Muscle layer of colon (tissue), 2 donors: ENCODE measurements at regions not wholly inside any gene's neighbourhood (a gene's known extent, or its start where the extent isn't known, plus 50 kb on each side); places are given as distances from the start of the nearest gene placed in this dataset.
"Not testable (repeated sequence)": the region's sequence is repeated elsewhere in the genome, so short reads cannot be mapped to it uniquely, and the experiment has no call there.

Experiments used
- H3K27ac ChIP-seq: one replicate; pipeline ENCODE4 v1.7.0; 2013; ENCODE audit warnings: low read depth, mild to moderate bottlenecking, low read length, moderate library complexity
- H3K27me3 ChIP-seq, 2 donors: one replicate each; pipeline ENCODE4 v1.7.0; 2013; ENCODE audit warnings: low read length in 2 of 2, mild to moderate bottlenecking in 2 of 2; ENCODE audit not compliant: insufficient read depth in 2 of 2, control insufficient read depth in 1 of 2
- H3K36me3 ChIP-seq: one replicate; pipeline ENCODE4 v1.7.0; 2013; ENCODE audit warnings: mild to moderate bottlenecking, low read length; ENCODE audit not compliant: insufficient read depth
- H3K4me1 ChIP-seq: one replicate; pipeline ENCODE4 v1.7.0; 2013; ENCODE audit warnings: mild to moderate bottlenecking, low read length; ENCODE audit not compliant: insufficient read depth
- H3K4me3 ChIP-seq, 2 donors: one replicate each; pipeline ENCODE4 v1.7.0; 2013; ENCODE audit warnings: low read length in 2 of 2, low read depth in 1 of 2, mild to moderate bottlenecking in 1 of 2, moderate library complexity in 1 of 2
- H3K9ac ChIP-seq: one replicate; pipeline ENCODE4 v1.7.0; 2013; ENCODE audit warnings: low read length
- H3K9me3 ChIP-seq: one replicate; pipeline ENCODE4 v1.7.0; 2013; ENCODE audit warnings: mild to moderate bottlenecking, low read length
- donor health status: abdominal sarcoma.
- donor health status: Adenocarcinoma of cecum.

DNA sequence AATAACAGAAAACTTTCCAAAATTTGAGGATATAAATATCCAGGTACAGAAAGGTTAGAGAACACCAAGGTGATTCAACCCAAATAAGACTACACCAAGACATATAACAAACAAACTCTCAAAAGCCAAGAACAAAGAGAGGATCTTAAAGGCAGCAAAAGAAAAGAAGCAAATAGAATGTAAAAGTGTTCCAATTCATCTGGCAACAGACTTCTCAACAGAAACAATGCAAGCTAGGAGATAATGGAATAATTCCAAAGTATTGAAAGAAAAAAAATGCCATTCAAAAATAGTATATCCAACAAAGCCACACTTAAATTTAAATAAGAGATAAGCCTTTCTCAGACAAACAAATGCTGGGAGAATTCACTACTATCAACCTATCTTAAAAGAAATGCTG is 153.0 kb upstream of the FAT3 start:
- Histone ChIP-seq H3K27me3 (no peaks in the 10 kb centered on the region), H3K36me3 (no peaks in the 10 kb centered on the region), H3K9ac (no peak overlapping the region), H3K9me3 (no peaks in the 10 kb centered on the region), H3K4me3 (no peak overlapping the region), H3K27ac (no peak overlapping the region), H3K4me1 (no peaks in the 10 kb centered on the region)

DNA sequence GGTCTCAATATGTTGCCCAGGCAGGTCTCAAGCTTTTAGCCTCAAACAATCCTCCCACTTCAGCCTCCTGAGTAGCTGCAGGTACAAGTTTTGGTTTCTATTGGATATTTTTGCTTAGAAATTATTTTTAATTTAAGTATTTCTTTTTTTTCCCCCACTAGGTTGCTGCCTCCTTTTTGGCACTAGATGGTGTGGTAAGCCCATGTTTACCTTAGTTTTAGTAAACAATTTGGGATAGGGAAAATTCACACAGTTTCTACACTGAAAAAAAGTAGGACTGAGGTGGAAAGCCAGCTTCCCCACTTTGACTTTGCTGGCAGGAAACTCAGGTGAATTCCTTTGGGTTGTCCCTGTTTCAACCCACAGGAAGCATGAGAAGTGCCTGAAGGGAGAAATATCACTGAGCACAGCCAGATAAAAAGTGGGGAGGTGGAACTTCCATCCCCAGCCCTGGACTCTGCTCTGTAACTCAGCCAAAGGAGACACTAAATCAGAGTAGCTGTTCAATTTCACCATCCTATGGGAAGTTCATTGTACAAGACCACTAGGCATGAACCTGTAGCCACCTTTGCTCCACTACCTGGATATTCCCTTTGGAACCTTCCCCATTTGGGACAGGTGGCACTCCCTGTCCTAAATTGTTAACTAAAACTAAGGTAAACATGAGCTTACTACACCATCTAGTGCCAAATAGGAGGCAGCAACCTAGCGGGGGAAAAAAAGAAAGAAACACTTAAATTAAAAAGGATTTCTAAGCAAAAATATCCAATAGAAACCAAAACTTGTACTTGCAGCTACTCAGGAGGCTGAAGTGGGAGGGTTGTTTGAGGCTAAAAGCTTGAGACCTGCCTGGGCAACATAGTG is 154.4 kb upstream of the FAT3 start:
- H3K9me3 ChIP-seq, result no peaks in the 10 kb centered on the region
- no peaks in the 10 kb centered on the region for H3K36me3 ChIP-seq
- no peak overlapping the region for H3K4me3 ChIP-seq
- no peak overlapping the region for H3K9ac ChIP-seq
- no peaks in the 10 kb centered on the region for H3K4me1 ChIP-seq
- no peak overlapping the region for H3K27ac ChIP-seq
- no peaks in the 10 kb centered on the region for H3K27me3 ChIP-seq

DNA sequence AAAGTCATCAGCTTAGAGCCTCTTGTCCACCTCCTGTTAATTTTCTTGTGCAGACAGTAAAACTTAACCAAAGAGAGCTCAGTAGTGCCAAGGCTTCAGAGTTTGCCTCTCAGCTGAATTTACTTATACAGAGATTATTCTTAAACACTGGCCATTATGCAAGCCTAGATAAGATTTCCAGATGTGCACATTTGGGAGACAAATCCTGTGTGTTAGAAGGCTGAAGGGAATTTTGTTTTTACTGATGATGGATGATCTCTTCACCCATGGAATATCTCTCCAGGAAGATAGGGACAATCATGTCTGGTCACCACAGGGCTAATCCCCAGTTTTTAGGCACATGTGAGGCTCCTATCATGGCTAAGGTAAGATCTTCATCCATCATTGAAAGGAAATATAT is 157.6 kb upstream of the FAT3 start:
- no peak overlapping the region for H3K4me3 ChIP-seq
- H3K9me3 ChIP-seq, result no peaks in the 10 kb centered on the region
- no peak overlapping the region for H3K27ac ChIP-seq
- no peaks in the 10 kb centered on the region for H3K36me3 ChIP-seq
- H3K27me3 ChIP-seq, result no peaks in the 10 kb centered on the region
- H3K4me1 ChIP-seq, result no peaks in the 10 kb centered on the region
- no peak overlapping the region for H3K9ac ChIP-seq

DNA sequence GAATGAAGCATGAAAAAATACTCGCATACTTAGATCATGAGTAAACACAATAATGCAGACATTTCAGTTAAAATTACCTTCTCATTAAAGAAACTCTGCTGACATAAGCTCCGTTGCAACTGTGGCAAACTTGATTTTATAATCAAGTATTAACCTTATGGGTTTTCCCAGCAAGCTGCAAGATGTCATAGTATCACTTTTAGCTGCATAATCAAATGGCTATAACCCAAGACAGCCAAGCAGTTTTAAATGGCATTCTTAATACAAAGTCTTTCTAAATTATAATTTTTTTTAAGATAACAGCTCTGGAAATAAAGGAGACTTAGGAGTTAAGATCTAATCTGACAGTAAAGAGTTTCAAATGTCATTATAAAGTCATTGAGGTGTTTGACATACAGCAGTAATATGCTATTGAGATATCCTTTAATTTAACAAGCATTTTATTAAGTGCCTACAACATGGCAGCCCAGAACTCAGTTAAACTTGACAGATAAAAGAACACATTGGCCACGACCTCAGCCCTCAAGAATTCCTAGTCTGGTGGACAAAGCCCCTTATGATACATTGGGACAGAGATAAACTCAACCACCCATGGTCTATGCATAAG is 163.1 kb upstream of the FAT3 start:
- no peak overlapping the region for H3K27ac ChIP-seq
- H3K4me3 ChIP-seq, result no peak overlapping the region
- H3K9me3 ChIP-seq, result no peaks in the 10 kb centered on the region
- no peaks in the 10 kb centered on the region for H3K36me3 ChIP-seq
- H3K9ac ChIP-seq, result no peak overlapping the region
- no peaks in the 10 kb centered on the region for H3K4me1 ChIP-seq
- H3K27me3 ChIP-seq, result no peaks in the 10 kb centered on the region

DNA sequence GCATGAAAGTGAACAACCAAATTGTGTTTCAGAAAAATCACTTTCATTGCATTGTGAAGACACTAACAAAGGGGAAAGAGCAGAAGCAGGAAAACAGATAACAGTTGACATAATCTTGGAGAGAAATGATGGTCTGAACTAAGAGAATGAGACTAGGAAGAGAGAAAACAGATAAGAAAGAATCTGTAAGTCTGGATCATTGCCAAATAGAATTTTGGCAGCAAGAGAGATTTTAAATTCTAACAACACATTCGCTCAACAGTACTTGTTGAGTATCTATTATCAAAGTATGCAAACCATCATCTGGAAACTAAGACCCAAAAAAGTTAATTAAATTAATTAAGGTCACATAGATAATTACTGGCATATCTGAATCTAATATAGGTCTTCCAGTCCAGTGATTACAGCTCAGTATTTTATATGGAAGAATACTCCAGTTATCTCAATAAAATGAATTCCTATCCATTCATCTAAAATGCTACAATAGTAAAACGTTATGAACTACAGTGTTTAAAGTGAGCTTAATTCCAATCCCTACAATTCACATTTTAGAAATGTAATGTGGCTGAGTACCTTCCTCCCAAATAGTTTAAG is 166.7 kb upstream of the FAT3 start:
- Histone ChIP-seq H3K27ac (no peak overlapping the region), H3K9me3 (no peaks in the 10 kb centered on the region), H3K27me3 (no peaks in the 10 kb centered on the region), H3K36me3 (no peaks in the 10 kb centered on the region), H3K4me3 (no peak overlapping the region), H3K4me1 (no peaks in the 10 kb centered on the region), H3K9ac (no peak overlapping the region)

DNA sequence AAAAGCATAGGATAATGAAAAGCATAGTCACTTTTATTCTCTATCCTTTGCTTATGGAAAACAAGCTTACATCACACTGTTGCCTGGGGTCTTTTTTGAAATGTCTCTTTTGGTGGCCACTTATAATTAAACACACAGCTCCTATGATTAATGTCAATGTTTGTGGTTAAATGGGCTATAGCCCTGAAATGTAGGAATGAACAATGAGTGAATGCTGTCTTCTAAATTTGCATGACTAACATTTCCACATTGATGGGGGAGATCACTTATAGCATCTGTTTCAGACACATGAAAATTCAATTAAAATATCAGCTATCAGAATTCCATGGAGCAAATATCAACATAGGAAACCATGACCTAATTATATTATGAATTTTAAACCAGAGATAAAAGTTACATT is 171.4 kb upstream of the FAT3 start:
- Histone ChIP-seq H3K4me3 (no peak overlapping the region), H3K27me3 (no peaks in the 10 kb centered on the region), H3K4me1 (no peaks in the 10 kb centered on the region), H3K27ac (no peak overlapping the region), H3K9me3 (no peaks in the 10 kb centered on the region), H3K36me3 (no peaks in the 10 kb centered on the region), H3K9ac (no peak overlapping the region)

DNA sequence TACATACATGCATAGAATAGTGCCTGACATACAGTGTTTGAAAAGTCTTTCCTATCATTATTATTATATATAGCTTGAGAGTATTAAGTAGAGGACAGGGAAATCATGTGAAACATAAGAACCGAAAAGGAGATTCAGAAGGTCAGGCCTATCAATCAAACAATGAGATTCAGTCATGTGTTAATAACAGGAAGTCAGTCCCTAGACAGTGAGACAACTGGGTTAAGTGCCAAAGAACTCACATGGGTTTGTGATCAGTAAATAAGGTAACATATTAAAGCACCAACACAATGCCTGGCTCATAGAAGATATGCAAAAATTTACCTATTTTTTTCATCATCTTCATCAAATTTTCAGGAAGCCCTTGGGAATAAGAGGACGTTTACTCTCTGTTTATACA is 174.3 kb upstream of the FAT3 start:
- H3K27ac ChIP-seq, result no peak overlapping the region
- H3K4me1 ChIP-seq, result no peaks in the 10 kb centered on the region
- H3K9me3 ChIP-seq, result no peaks in the 10 kb centered on the region
- no peak overlapping the region for H3K4me3 ChIP-seq
- H3K9ac ChIP-seq, result no peak overlapping the region
- H3K27me3 ChIP-seq, result no peaks in the 10 kb centered on the region
- H3K36me3 ChIP-seq, result no peaks in the 10 kb centered on the region

DNA sequence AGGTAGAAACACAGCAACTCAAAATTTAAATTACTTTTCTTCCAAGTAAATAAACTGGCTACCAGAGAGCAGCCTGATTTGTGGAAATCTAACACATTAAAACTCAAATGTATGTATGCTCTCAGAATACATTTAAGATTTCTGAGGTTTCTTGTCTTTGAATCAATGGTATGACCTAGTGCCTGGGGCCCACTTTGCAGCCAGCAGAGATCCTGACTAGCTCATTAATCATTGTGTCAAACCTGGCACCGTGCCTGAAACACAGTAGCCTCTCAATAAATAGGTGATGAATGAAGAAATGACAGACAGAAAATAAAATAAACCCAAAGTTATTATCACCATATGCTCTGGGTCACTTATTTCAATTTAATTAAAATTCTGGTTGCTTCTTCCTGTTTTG is 176.2 kb upstream of the FAT3 start:
- no peaks in the 10 kb centered on the region for H3K9me3 ChIP-seq
- no peaks in the 10 kb centered on the region for H3K27me3 ChIP-seq
- H3K27ac ChIP-seq, result no peak overlapping the region
- H3K36me3 ChIP-seq, result no peaks in the 10 kb centered on the region
- no peak overlapping the region for H3K4me3 ChIP-seq
- H3K9ac ChIP-seq, result no peak overlapping the region
- H3K4me1 ChIP-seq, result no peaks in the 10 kb centered on the region

DNA sequence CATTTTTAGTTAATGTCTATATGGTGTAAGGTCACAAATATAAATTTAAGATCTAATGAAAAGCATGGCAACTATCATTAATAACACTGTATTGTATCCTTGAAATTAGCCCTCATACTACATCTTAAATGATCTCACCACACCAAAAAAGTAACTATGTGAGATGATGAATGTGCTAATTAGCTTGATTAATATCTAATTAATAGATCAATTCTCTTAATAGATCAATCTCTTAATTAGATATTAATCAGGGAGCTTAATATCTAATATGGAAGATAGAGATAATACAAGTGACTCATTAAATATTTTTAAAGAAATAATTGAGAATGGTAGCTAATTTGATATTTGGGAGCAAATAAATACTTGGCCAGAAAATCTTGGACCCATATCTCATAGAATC is 178.5 kb upstream of the FAT3 start:
- Histone ChIP-seq H3K9ac (no peak overlapping the region), H3K27ac (no peak overlapping the region), H3K27me3 (no peaks in the 10 kb centered on the region), H3K4me1 (no peaks in the 10 kb centered on the region), H3K9me3 (no peaks in the 10 kb centered on the region), H3K36me3 (no peaks in the 10 kb centered on the region), H3K4me3 (no peak overlapping the region)

DNA sequence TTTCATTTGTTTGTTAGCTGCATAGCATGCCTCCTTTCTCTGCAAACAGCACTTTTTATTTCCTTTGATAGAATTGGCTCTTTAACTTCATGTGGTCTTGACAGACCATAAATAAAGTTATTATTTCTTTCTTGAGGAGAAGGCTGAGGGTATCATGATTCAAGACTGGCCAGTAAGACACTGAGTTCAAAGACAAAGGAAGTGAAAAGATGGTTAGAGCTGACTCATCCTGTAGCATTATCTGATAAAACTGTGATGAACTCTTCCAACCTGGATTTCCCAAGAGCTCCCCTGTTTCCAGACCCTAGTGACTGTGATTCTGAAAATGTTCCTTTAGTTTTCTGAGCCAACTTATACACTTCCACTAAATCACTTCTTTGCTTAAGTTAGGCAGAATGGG is 179.3 kb upstream of the FAT3 start:
- Histone ChIP-seq H3K36me3 (no peaks in the 10 kb centered on the region), H3K9ac (no peak overlapping the region), H3K27ac (no peak overlapping the region), H3K27me3 (no peaks in the 10 kb centered on the region), H3K4me3 (no peak overlapping the region), H3K4me1 (no peaks in the 10 kb centered on the region), H3K9me3 (no peaks in the 10 kb centered on the region)

DNA sequence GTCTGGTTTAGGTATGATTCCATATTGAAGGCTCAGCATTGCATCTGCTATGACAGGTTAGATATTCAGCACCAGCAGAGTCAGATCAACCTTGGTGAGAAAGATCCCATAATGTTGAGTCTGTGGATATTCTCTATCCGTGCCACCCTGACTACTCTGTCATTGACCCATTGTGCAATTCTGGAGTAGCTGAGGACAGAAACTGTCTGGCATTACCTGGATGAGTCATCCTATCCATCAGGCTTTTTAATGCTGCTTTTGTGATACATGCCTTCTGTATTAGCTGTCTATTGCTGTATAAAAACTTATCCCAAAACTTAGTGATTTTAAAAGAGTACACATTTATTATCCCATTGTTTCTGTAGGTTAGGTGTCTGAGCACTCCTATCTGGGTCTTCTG is 189.1 kb upstream of the FAT3 start:
- no peaks in the 10 kb centered on the region for H3K27me3 ChIP-seq
- H3K4me1 ChIP-seq, result no peaks in the 10 kb centered on the region
- no peak overlapping the region for H3K27ac ChIP-seq
- H3K9me3 ChIP-seq, result no peaks in the 10 kb centered on the region
- H3K4me3 ChIP-seq, result no peak overlapping the region
- H3K9ac ChIP-seq, result no peak overlapping the region
- H3K36me3 ChIP-seq, result no peaks in the 10 kb centered on the region

DNA sequence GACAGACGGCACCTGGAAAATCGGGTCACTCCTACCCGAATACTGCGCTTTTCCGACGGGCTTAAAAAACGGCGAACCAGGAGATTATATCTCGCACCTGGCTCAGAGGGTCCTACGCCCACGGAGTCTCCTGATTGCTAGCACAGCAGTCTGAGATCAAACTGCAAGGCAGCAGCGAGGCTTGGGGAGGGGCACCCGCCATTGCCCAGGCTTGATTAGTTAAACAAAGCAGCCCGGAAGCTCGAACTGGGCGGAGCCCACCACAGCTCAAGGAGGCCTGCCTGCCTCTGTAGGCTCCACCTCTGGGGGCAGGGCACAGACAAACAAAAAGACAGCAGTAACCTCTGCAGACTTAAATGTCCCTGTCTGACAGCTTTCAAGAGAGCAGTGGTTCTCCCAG is 197.5 kb upstream of the FAT3 start:
- not testable (repeated sequence) for H3K9me3 ChIP-seq, H3K9ac ChIP-seq, H3K36me3 ChIP-seq, H3K27ac ChIP-seq, H3K27me3 ChIP-seq, H3K4me3 ChIP-seq, H3K4me1 ChIP-seq
